Ovary (tissue), 7 donors: ENCODE measurements at regions not wholly inside any gene's neighbourhood (a gene's known extent, or its start where the extent isn't known, plus 50 kb on each side); places are given as distances from the start of the nearest gene placed in this dataset.

Source experiments
- DNase-seq, 5 donors: peaks; one replicate each; pipeline ENCODE4 v3.0.0-alpha.2; 2019 to 2020
- H3K27ac ChIP-seq, 2 donors: fragments of 200-600 bp; one replicate each; pipeline versions ENCODE4 v1.5.1 to v1.8.0; 2019 to 2022
- H3K27me3 ChIP-seq: fragments of 200-600 bp; one replicate; pipeline ENCODE4 v1.8.0; 2022
- H3K36me3 ChIP-seq: fragments of 200-600 bp; sonication (generic); one replicate; pipeline ENCODE4 v1.5.1; 2019
- H3K4me1 ChIP-seq: one replicate; pipeline ENCODE4 v1.8.1; 2013; ENCODE audit warnings: mild to moderate bottlenecking, moderate library complexity; ENCODE audit not compliant: insufficient read depth
- H3K4me3 ChIP-seq: fragments of 200-600 bp; sonication (generic); one replicate; pipeline ENCODE4 v1.5.1; 2017
- H3K9me3 ChIP-seq, 2 donors: fragments of 200-600 bp in 1 of 2; sonication (generic) in 1 of 2; one replicate each; pipeline versions ENCODE4 v1.5.1 to v1.8.1; 2013 to 2019; ENCODE audit warnings: mild to moderate bottlenecking in 1 of 2, moderate library complexity in 1 of 2
- EP300 ChIP-seq: sonication (generic); formaldehyde crosslinking; IDR thresholded peaks from one replicate; pipeline ENCODE4 v1.6.1; 2017; ENCODE audit warnings: antibody characterized with exemption
- POLR2A ChIP-seq: fragments of 450-650 bp; IDR thresholded peaks from one replicate; pipeline ENCODE4 v1.6.1; 2017; ENCODE audit warnings: antibody characterized with exemption, mild to moderate bottlenecking, moderate library complexity
- WGBS, 3 donors: extraction: QIAGEN DNeasy Blood & Tissue Kit in 1 of 3; methylation state at CpG; one replicate each; pipeline versions ENCODE4 v1.1.5 to v1.1.7; 2013 to 2017; 5-methylcytosine and 5-hydroxymethylcytosine counted together
- intact Hi-C, 4 donors: fragments of 100-400 bp; cut with DNase I; formaldehyde crosslinking; loops; one replicate each; pipeline versions ENCODE4 v1.11.0 to v1.15.1; 2022 to 2023
- TF ChIP-seq, protein P1 (sequence below), 3 donors: fragments of 450-650 bp in 2 of 3; fragments of 200-600 bp in 1 of 3; IDR thresholded peaks; one replicate each; pipeline versions ENCODE4 v1.5.1 to v1.8.0; 2016 to 2022; ENCODE audit warnings: antibody characterized with exemption in 3 of 3, mild to moderate bottlenecking in 1 of 3
- donor health status: DM: no; HTN: no; CAD: no; lungs with moderate emphysema.
- donor health status: DM: no; HTN: no; CAD: no.
- donor health status: Bipolar disorder and iron deficiency.
- donor health status: DM: no; HTN: no; CAD: no.
- donor health status: DM: yes; HTN: yes; CAD: no.

DNA sequence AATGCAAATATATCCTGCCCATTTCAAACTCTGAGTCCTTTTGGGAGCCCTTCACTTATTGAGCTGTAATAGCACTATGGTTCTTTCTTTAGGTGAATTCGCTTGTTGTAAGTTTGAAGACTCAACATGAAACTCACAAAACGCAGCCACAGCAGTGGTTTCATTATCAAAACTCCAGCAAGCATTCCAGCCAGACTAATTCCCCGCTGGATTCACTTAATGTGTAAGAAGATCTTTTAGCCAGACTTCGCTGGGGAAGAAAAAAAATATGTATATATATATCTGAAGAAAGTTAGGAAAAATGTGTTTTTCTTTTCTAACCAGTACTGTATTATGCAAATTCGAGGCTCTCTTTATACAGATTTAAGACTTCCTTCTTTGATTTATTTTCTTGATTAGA lies 241.1 kb downstream of the WNT5A start:
- WGBS, 3 donors, result 22 to 29% (median 23%) methylated on average over 5 of the region's 5 CpGs

DNA sequence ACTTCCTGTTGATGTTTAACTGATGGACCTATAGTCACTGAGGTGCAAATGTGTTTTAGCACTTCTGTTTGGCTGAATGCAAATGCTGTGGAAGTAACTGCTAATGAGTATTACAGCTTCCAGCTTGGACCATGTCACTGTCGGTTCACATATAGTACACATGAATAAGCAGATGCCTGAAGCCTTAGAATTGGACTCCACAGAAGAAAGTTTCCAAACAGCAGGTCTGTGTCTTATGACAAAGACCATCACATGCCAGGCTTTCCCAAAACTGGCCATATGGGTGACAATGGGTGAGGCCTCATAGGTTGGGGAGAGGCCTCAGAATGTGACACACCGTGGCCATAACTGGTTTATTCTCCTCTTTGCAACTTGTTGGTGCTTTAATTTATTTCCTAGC lies 241.8 kb downstream of the WNT5A start:
- H3K4me3 ChIP-seq, result no peak overlapping the region
- no peaks in the 10 kb centered on the region for H3K4me1 ChIP-seq
- WGBS, 3 donors, result 71 to 84% (median 82%) methylated on average over 2 of the region's 2 CpGs
- DNase-seq, result no peak
- intact Hi-C loops, result no loop called here
- no peak for TF ChIP-seq EP300
- TF ChIP-seq, protein P1, sequence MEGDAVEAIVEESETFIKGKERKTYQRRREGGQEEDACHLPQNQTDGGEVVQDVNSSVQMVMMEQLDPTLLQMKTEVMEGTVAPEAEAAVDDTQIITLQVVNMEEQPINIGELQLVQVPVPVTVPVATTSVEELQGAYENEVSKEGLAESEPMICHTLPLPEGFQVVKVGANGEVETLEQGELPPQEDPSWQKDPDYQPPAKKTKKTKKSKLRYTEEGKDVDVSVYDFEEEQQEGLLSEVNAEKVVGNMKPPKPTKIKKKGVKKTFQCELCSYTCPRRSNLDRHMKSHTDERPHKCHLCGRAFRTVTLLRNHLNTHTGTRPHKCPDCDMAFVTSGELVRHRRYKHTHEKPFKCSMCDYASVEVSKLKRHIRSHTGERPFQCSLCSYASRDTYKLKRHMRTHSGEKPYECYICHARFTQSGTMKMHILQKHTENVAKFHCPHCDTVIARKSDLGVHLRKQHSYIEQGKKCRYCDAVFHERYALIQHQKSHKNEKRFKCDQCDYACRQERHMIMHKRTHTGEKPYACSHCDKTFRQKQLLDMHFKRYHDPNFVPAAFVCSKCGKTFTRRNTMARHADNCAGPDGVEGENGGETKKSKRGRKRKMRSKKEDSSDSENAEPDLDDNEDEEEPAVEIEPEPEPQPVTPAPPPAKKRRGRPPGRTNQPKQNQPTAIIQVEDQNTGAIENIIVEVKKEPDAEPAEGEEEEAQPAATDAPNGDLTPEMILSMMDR (IDR thresholded peaks at IDR 0.05), result no peak
- no peak for TF ChIP-seq POLR2A
- no peaks in the 10 kb centered on the region for H3K27me3 ChIP-seq
- no peak overlapping the region for H3K27ac ChIP-seq
- no peaks in the 10 kb centered on the region for H3K36me3 ChIP-seq
- H3K9me3 ChIP-seq, result no peaks in the 10 kb centered on the region

More for the DNA sequence above, 241.1 kb downstream of the WNT5A start:
- H3K4me3 ChIP-seq, result no peak overlapping the region
- no peaks in the 10 kb centered on the region for H3K27me3 ChIP-seq
- no peak overlapping the region for H3K27ac ChIP-seq
- H3K4me1 ChIP-seq, result no peaks in the 10 kb centered on the region
- no peaks in the 10 kb centered on the region for H3K36me3 ChIP-seq
- no peak for DNase-seq
- TF ChIP-seq, protein P1 (IDR thresholded peaks at IDR 0.05), result no peak
- TF ChIP-seq EP300 (no peak), POLR2A (no peak)
- intact Hi-C loops, result no loop called here
- H3K9me3 ChIP-seq, result no peaks in the 10 kb centered on the region

DNA sequence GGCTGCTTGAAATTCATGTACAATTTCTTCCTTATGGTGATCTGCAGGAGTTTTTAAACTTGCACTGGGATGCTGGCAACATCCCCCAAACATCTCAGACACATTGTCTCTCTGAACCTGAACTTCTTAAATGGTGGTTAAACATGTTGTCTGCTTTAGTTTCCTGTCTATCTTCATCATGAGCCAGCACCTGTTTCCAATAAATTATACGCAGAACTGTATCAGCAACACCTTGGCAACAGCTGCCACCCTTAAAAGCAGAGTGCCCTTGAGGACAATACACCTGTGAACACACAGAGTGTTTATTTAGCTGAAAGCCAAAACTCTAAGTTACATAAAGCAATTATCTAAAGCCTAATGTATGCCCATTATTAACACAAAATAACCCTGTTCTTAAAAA lies 242.9 kb downstream of the WNT5A start:
- no peak overlapping the region for H3K4me3 ChIP-seq
- DNase-seq, result no peak
- no peaks in the 10 kb centered on the region for H3K36me3 ChIP-seq
- intact Hi-C loops, result no loop called here
- H3K9me3 ChIP-seq, result no peaks in the 10 kb centered on the region
- no peaks in the 10 kb centered on the region for H3K4me1 ChIP-seq
- TF ChIP-seq POLR2A (no peak), EP300 (no peak)
- TF ChIP-seq, protein P1 (IDR thresholded peaks at IDR 0.05), result no peak
- WGBS, 3 donors, result 78 to 91% (median 90%) methylated on average over 1 of the region's 1 CpG
- no peak overlapping the region for H3K27ac ChIP-seq
- no peaks in the 10 kb centered on the region for H3K27me3 ChIP-seq

DNA sequence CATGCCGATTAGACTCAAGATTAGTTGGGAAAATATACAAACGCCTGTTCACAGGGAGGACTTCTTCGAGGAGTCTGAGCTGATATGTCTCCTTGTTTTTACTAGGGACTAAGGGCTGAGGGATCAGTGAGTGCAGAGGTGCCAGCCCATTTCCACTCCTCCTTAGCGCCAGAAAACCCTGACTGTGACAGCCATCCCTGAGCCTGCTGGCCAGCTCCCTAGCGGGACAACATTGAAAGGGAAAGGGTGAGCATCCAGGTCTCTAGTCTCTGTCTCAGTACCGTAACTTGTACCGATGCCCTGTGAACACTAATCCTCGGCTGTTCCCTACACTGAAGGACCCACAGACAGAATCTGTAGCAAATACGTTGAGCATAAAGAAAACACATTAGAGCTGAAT lies 243.4 kb downstream of the WNT5A start:
- TF ChIP-seq, protein P1 (IDR thresholded peaks at IDR 0.05), result no peak
- no peak overlapping the region for H3K4me3 ChIP-seq
- no peaks in the 10 kb centered on the region for H3K9me3 ChIP-seq
- no peaks in the 10 kb centered on the region for H3K27me3 ChIP-seq
- no peak for DNase-seq
- H3K36me3 ChIP-seq, result no peaks in the 10 kb centered on the region
- H3K4me1 ChIP-seq, result no peaks in the 10 kb centered on the region
- intact Hi-C loops, result no loop called here
- H3K27ac ChIP-seq, result no peak overlapping the region
- 82 to 90% (median 89%) methylated on average over 9 of the region's 9 CpGs for WGBS, 3 donors

DNA sequence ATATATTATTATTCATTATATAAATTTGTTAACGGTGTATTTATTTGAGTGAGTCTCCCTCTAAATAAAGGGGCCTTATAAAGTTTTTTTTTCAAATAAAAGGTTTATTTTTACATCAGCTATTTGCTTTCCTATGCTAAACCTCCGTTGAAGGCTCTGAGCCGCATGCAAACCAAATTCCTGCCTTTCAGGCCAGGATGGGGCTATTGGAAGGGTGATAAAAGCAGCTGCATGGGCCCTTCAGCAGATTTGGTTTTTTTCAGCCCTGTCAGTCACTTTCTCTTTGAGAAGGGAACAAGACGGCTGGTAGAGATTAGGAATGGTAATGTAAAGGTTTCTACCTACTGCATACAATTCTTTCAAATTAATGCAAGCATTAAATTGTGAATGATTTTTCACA lies 244.2 kb downstream of the WNT5A start:
- TF ChIP-seq, protein P1 (IDR thresholded peaks at IDR 0.05), result no peak
- no peak for TF ChIP-seq POLR2A
- TF ChIP-seq EP300, result no peak
- Histone ChIP-seq H3K9me3 (no peaks in the 10 kb centered on the region), H3K27me3 (no peaks in the 10 kb centered on the region), H3K36me3 (no peaks in the 10 kb centered on the region), H3K4me3 (no peak overlapping the region), H3K27ac (no peak overlapping the region), H3K4me1 (no peaks in the 10 kb centered on the region)
- intact Hi-C loops, result no loop called here
- 78 to 82% (median 80%) methylated on average over 4 of the region's 4 CpGs for WGBS, 3 donors
- no peak for DNase-seq
